ENCODE measurements at regions not wholly inside any gene's neighbourhood (a gene's known extent, or its start where the extent isn't known, plus 50 kb on each side); places are given as distances from the start of the nearest gene placed in this dataset.

- TF ChIP-seq GABPA (IDR thresholded peaks at IDR 0.05; ENCODE audit: low read depth) (no peak), CTCF (IDR thresholded peaks at IDR 0.05; ENCODE audit: insufficient read depth, low read length) (no peak), POLR2AphosphoS5 (IDR thresholded peaks at IDR 0.05; ENCODE audit: low read depth) (no peak), SPI1 (IDR thresholded peaks at IDR 0.05; ENCODE audit: borderline replicate concordance, low read depth) (no peak)
- TF ChIP-seq, protein P1, sequence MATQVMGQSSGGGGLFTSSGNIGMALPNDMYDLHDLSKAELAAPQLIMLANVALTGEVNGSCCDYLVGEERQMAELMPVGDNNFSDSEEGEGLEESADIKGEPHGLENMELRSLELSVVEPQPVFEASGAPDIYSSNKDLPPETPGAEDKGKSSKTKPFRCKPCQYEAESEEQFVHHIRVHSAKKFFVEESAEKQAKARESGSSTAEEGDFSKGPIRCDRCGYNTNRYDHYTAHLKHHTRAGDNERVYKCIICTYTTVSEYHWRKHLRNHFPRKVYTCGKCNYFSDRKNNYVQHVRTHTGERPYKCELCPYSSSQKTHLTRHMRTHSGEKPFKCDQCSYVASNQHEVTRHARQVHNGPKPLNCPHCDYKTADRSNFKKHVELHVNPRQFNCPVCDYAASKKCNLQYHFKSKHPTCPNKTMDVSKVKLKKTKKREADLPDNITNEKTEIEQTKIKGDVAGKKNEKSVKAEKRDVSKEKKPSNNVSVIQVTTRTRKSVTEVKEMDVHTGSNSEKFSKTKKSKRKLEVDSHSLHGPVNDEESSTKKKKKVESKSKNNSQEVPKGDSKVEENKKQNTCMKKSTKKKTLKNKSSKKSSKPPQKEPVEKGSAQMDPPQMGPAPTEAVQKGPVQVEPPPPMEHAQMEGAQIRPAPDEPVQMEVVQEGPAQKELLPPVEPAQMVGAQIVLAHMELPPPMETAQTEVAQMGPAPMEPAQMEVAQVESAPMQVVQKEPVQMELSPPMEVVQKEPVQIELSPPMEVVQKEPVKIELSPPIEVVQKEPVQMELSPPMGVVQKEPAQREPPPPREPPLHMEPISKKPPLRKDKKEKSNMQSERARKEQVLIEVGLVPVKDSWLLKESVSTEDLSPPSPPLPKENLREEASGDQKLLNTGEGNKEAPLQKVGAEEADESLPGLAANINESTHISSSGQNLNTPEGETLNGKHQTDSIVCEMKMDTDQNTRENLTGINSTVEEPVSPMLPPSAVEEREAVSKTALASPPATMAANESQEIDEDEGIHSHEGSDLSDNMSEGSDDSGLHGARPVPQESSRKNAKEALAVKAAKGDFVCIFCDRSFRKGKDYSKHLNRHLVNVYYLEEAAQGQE (IDR thresholded peaks at IDR 0.05; ENCODE audit: insufficient replicate concordance, low read depth) = no peak
Measured at GRCh38 chr7:156472267-156472666, 168.3 kb upstream of the RNF32 start.
